Nephron progenitor cell (in vitro differentiated cells): ENCODE measurements at regions not wholly inside any gene's neighbourhood (a gene's known extent, or its start where the extent isn't known, plus 50 kb on each side); places are given as distances from the start of the nearest gene placed in this dataset.

Experiments
- DNase-seq: peaks from one replicate; pipeline ENCODE4 v3.0.0; 2021
- H3K27ac Mint-ChIP-seq: 2 replicates; pipeline ENCODE4 v1.8.0; 2021; ENCODE audit warnings: mild to moderate bottlenecking, moderate library complexity, mixed read lengths
- H3K27me3 Mint-ChIP-seq: 2 replicates; pipeline ENCODE4 v1.8.0; 2021; ENCODE audit warnings: mild to moderate bottlenecking, low read depth, mixed read lengths; ENCODE audit not compliant: poor library complexity
- H3K36me3 Mint-ChIP-seq: 2 replicates; pipeline ENCODE4 v1.8.0; 2021; ENCODE audit warnings: low read depth, mixed read lengths
- H3K4me1 Mint-ChIP-seq: 2 replicates; pipeline ENCODE4 v1.8.0; 2021; ENCODE audit warnings: mixed read lengths
- H3K4me3 Mint-ChIP-seq: 2 replicates; pipeline ENCODE4 v1.8.0; 2021; ENCODE audit warnings: mild to moderate bottlenecking, moderate library complexity, mixed read lengths
- H3K9me3 Mint-ChIP-seq: 2 replicates; pipeline ENCODE4 v1.8.0; 2021; ENCODE audit warnings: mild to moderate bottlenecking, moderate library complexity, mixed read lengths
- CTCF ChIP-seq: fragments of 200-600 bp; sonication (generic); IDR thresholded peaks from 2 replicates; pipeline ENCODE4 v1.5.0; 2021; ENCODE audit warnings: antibody characterized with exemption

GRCh38 chr11:11710556-11710955 lies 88.8 kb upstream of the GALNT18 start:
- peaks cover 12% of the 10 kb centered on the region for H3K9me3 Mint-ChIP-seq
- no peak overlapping the region for H3K4me3 Mint-ChIP-seq
- H3K4me1 Mint-ChIP-seq: peaks cover 18% of the 10 kb centered on the region
- TF ChIP-seq CTCF: no peak
- H3K36me3 Mint-ChIP-seq: no peaks in the 10 kb centered on the region
- no peak overlapping the region for H3K27ac Mint-ChIP-seq
- no peak for DNase-seq
- peaks cover 16% of the 10 kb centered on the region for H3K27me3 Mint-ChIP-seq

- no peak for TF ChIP-seq CTCF
- no peak overlapping the region for H3K4me3 Mint-ChIP-seq
- peaks cover 12% of the 10 kb centered on the region for H3K27me3 Mint-ChIP-seq
- H3K9me3 Mint-ChIP-seq: peaks cover 4% of the 10 kb centered on the region
- no peak overlapping the region for H3K27ac Mint-ChIP-seq
- H3K36me3 Mint-ChIP-seq: no peaks in the 10 kb centered on the region
- DNase-seq: no peak
- peaks cover 18% of the 10 kb centered on the region for H3K4me1 Mint-ChIP-seq
Observed at GRCh38 chr11:11709447-11710239, 87.8 kb upstream of the GALNT18 start.

- no peak for DNase-seq
- Mint-ChIP-seq H3K27me3 (peaks cover 20% of the 10 kb centered on the region), H3K9me3 (no peaks in the 10 kb centered on the region), H3K4me3 (no peak overlapping the region), H3K27ac (no peak overlapping the region), H3K36me3 (no peaks in the 10 kb centered on the region), H3K4me1 (peaks cover 18% of the 10 kb centered on the region)
- no peak for TF ChIP-seq CTCF
Observed at GRCh38 chr11:11708256-11708655, 86.5 kb upstream of the GALNT18 start.

GRCh38 chr11:11706028-11706427 lies 84.2 kb upstream of the GALNT18 start:
- no peak overlapping the region for H3K27ac Mint-ChIP-seq
- H3K9me3 Mint-ChIP-seq: no peaks in the 10 kb centered on the region
- H3K4me3 Mint-ChIP-seq: no peak overlapping the region
- DNase-seq: no peak
- peaks cover 18% of the 10 kb centered on the region for H3K4me1 Mint-ChIP-seq
- peaks cover 21% of the 10 kb centered on the region for H3K27me3 Mint-ChIP-seq
- no peak for TF ChIP-seq CTCF
- H3K36me3 Mint-ChIP-seq: no peaks in the 10 kb centered on the region

- Mint-ChIP-seq H3K4me3 (no peak overlapping the region), H3K27ac (no peak overlapping the region), H3K27me3 (peaks cover 21% of the 10 kb centered on the region), H3K36me3 (no peaks in the 10 kb centered on the region), H3K9me3 (no peaks in the 10 kb centered on the region), H3K4me1 (peaks cover 18% of the 10 kb centered on the region)
- no peak for TF ChIP-seq CTCF
- DNase-seq: no peak
Observed at GRCh38 chr11:11703885-11704284, 82.1 kb upstream of the GALNT18 start.

- Mint-ChIP-seq H3K4me1 (peaks cover 3% of the 10 kb centered on the region), H3K27ac (no peak overlapping the region), H3K36me3 (no peaks in the 10 kb centered on the region), H3K4me3 (no peak overlapping the region), H3K27me3 (peaks cover 12% of the 10 kb centered on the region), H3K9me3 (peaks cover 1% of the 10 kb centered on the region)
- TF ChIP-seq CTCF: no peak
- no peak for DNase-seq
Observed at GRCh38 chr11:11701070-11701469, 79.3 kb upstream of the GALNT18 start.
